Germinal center (tissue), 1 donor: ENCODE measurements at regions not wholly inside any gene's neighbourhood (a gene's known extent, or its start where the extent isn't known, plus 50 kb on each side); places are given as distances from the start of the nearest gene placed in this dataset.

ENCODE experiments used
- DNase-seq: peaks from one replicate; pipeline ENCODE4 v3.0.0; 2012; ENCODE audit warnings: mixed read lengths, low spot score

- no peak for DNase-seq
Measured at GRCh38 chr13:71079638-71080037, 787.4 kb downstream of the DACH1 start.

DNA sequence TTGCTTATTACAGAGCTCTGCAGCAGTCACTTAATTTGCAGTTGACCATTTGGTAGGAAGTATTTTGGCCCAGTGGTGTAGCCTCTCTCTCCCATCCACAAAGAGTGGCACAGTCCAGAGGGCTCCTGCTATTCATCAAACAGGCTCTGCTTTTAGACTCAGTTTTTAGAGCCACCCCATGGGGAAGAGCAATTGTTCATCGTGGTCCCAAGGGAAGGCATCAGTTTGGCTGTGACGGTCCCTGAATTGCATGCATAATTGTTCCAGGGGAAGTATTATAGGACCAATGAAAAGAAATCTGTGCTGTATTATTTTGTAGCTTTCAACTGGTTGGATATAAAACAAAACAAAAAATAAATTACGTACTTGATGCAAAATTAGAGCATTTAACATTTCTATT, 799.0 kb downstream of the DACH1 start:
- DNase-seq = no peak

GRCh38 chr13:71067165-71067815, 799.7 kb downstream of the DACH1 start:
- no peak for DNase-seq

- DNase-seq = no peak
Measured at GRCh38 chr13:71056581-71056980, 810.4 kb downstream of the DACH1 start.

DNA sequence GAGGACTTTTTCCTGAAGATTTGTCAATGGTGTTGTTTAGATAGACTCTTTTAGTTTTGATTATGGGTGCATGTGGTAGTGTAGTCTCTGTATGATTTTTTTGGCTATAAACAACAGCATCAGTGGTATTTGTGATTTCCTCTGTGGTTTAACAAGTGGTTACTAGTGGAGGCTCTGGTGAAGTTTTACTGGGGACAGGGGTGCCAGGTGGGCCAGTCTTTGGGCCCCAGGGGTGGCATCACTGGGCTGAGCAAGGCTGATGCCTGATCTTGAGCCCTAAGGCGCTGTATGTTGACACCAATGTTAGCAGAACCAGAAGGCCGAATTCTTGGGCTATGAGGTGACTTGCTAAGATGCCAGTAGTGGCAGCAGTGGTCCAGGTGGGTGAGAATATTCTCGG, 811.4 kb downstream of the DACH1 start:
- DNase-seq = no peak

DNA sequence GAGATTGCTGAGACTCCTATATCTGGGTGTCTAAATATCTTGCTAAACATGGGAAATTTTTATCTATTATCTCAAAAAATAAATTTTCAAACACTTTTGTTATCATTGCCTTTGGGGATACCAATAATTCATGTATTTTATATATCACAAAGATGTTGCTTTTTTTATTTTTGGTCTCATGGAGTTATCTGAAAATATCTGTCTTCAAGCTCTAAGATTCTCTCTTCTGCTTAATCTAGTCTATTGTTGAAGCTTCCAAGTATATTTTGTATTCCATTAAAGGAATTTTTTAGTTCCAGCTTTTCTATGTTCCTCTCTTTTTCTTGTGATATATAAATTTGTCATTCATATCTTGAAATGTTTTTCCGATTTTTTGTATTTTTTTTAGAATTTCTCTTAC, 812.0 kb downstream of the DACH1 start:
- no peak for DNase-seq

GRCh38 chr13:71054358-71054757, 812.6 kb downstream of the DACH1 start:
- DNase-seq = no peak

DNA sequence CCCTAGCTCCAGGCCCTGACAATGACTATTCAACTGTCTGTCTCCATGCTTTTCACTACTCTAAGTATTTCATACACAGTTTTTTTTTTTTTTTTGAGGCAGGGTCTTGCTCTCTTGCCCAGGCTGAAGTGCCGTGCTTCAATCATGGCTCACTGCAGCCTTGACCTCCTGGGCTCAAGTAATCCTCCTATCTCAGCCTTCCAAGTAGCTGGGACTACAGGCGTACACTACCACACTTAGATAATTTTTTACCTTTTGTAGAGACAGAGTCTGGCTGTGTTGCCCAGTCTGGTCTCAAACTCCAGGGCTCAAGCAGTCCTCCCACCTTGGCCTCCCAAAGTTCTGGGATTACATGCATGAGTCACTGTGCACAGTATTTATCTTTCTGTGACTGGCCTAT, 815.4 kb downstream of the DACH1 start:
- DNase-seq = no peak

DNA sequence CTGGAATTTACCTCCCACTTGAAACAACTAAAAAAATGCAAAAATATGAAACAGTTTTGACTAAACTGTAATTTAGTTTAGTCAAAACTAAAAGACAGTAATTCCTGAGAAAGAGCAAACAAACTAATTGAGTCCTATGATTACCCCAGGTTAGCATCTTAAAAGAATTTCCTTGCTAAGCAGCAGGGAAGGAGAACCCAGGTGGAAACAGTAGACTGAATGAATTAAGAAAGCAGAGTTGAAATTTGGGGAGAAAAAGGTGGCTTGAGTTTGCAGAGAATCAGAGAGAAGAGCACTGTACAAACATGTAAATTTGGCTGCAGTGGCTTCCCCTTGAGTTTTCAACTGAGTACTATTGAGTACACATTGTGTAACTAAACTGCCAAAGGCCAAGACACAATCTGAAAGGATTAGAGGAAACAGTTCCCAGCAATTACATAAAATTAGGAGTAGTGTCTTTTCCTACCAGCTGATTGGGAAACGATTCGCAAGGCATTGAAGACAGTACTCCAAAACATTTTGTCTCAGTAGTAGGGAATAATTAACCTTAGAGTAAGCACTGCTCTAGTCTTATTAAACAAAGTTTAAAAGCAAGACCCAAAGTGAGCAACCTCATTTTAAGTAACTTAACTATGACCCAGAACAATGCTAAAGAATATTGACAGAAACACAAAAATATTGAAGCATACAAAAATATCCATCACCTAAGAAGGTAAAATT, 820.5 kb downstream of the DACH1 start:
- DNase-seq = no peak

DNA sequence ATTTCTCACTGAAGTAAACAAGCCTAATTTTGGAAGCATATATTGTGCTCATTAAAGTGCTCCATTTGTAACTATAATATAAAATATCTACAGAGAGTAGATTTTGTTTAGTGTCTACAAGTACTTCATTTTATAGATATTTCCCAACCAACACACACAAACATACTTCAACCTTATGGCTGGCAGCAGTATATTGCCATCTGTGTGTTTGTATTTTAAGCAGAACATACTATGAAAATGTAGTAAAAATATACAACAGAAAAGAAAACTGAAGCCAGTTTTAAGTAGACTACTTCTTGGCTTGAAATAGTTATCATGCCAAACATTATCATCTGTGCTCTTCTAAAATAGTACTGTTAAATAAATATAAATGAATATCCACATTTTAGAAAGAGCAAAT, 821.9 kb downstream of the DACH1 start:
- DNase-seq = no peak

GRCh38 chr13:71039440-71039839, 827.6 kb downstream of the DACH1 start:
- DNase-seq = no peak

DNA sequence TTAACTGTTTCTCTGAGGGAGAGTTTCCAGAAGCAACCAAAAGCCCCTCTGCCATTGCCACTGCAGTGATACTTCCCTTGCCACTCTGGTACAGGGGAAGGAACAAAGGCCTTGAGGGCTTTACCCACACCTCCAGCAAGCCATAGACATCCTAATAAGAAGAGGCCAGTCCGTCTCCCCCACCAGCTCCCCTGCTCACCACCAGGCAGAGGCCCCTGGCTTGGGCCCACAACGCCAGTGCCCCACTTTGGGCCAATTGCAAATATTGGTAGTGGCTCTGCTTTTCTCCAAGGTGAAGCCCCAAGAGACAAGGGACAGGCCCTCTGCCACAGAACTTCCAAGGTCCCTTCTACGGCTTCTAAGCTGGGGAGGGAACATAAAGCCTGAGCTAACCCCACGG, 833.0 kb downstream of the DACH1 start:
- DNase-seq = no peak

GRCh38 chr13:71033026-71033425, 834.0 kb downstream of the DACH1 start:
- no peak for DNase-seq

DNA sequence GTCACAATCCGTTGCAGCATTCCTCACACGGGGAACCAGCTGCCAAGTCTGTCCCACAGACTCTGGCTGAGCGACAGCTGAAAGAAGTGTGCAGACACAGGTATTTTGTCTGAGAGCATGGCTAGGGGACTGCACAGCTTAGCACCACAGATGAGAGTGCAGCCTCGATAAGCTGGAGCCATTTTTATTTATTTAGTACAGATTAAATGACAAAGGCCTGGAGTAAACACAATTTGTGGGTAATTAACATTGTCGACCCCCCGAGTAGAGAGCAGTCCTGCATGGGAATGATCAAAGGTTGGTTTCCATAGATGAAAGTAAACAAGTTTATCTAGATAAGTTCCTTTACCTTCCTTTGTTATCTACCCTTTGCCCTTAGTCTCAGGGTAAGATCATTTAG, 836.2 kb downstream of the DACH1 start:
- DNase-seq = no peak

- DNase-seq = no peak
Measured at GRCh38 chr13:71028884-71029283, 838.1 kb downstream of the DACH1 start.

GRCh38 chr13:71021825-71022422, 845.1 kb downstream of the DACH1 start:
- no peak for DNase-seq

GRCh38 chr13:71018995-71019394, 848.0 kb downstream of the DACH1 start:
- DNase-seq = no peak

GRCh38 chr13:71018544-71018943, 848.5 kb downstream of the DACH1 start:
- DNase-seq = no peak

GRCh38 chr13:71017607-71018006, 849.4 kb downstream of the DACH1 start:
- DNase-seq = no peak

DNA sequence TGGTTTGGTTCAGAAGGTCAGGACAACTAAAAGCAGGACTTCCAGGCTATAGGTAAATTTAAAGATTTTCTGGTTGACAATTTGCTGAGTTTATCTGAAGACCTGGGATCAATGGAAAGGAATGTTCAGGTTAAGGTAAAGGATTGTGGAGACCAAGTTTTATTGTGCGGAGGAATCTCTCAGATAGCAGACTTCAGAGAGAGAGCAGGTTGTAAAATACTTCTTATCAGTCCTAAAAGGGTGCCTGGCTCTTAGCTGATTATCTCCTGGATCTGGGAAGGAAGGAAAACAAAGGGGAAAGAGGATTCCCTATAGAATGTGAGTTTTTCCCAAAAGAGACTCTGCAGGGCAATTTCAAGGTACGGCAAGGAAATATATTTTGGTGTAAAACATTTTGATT, 851.5 kb downstream of the DACH1 start:
- no peak for DNase-seq

- no peak for DNase-seq
Measured at GRCh38 chr13:71015021-71015420, 852.0 kb downstream of the DACH1 start.

GRCh38 chr13:71005919-71006318, 861.1 kb downstream of the DACH1 start:
- DNase-seq = no peak

DNA sequence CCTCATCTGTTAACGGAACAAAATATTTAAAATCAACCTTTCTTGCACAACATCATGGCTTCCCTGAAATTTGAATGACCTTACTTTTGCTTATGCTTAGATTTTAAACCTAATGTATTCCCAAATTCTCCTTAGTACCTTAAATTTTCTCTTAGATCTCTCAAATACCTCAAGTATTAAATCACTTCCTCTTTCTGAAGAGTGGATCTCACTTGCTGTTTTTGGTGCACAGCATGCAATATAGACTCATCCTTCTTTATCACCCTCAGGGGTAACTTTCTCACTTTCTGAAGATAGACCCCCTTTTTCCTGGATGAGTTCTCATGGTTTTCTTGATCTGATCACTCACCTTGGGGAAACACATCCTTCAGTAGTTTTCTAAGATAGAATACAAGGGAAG, 871.7 kb downstream of the DACH1 start:
- DNase-seq = no peak

GRCh38 chr13:70994191-70994590, 872.8 kb downstream of the DACH1 start:
- DNase-seq = no peak
